Common myeloid progenitor, CD34-positive (primary cell): ENCODE measurements at regions not wholly inside any gene's neighbourhood (a gene's known extent, or its start where the extent isn't known, plus 50 kb on each side); places are given as distances from the start of the nearest gene placed in this dataset.

Source experiments
- CTCF ChIA-PET: fragments of 350-600 bp; sonication (Branson Sonifier 250); formaldehyde crosslinking; loops from one replicate; lab custom pipeline; 2021; ENCODE audit warnings: antibody characterized with exemption; lab: Charles Lee
- POLR2A ChIA-PET: fragments of 350-600 bp; sonication (Branson Sonifier 250); formaldehyde crosslinking; loops from one replicate; lab custom pipeline; 2021; ENCODE audit warnings: antibody characterized with exemption; lab: Charles Lee
- DNase-seq, 3 donors: peaks; one replicate each; pipeline versions ENCODE4 v3.0.0 to v3.0.0-alpha.2; 2013
- H3K27ac ChIP-seq, 2 experiments: 1 replicate in 1 of 2; 2 replicates in 1 of 2; pipeline ENCODE4 v1.7.0; 2013; ENCODE audit warnings: inconsistent platforms in 2 of 2, low read length in 2 of 2, mild to moderate bottlenecking in 2 of 2, low read depth in 1 of 2, moderate library complexity in 1 of 2; ENCODE audit not compliant: severe bottlenecking in 2 of 2, insufficient read depth in 1 of 2, poor library complexity in 1 of 2
- H3K27me3 ChIP-seq, 5 experiments: replicated peaks in 2 of 5; 1 replicate in 3 of 5; 2 replicates in 2 of 5; pipeline versions ENCODE4 v1.6.1 to v1.7.0; 2013; ENCODE audit warnings: low read length in 4 of 5, mild to moderate bottlenecking in 2 of 5, moderate library complexity in 2 of 5, inconsistent platforms in 1 of 5; ENCODE audit not compliant: insufficient read depth in 5 of 5, control insufficient read depth in 4 of 5
- H3K36me3 ChIP-seq, 4 experiments: 1 replicate in 2 of 4; 2 replicates in 2 of 4; pipeline versions ENCODE4 v1.6.1 to v1.7.0; 2013; ENCODE audit warnings: low read length in 3 of 4, control low read depth in 1 of 4, mild to moderate bottlenecking in 1 of 4; ENCODE audit not compliant: control insufficient read depth in 4 of 4, insufficient read depth in 4 of 4
- H3K4me1 ChIP-seq, 4 experiments: 1 replicate in 3 of 4; 2 replicates in 1 of 4; pipeline versions ENCODE4 v1.6.1 to v1.7.1; 2013; ENCODE audit warnings: low read length in 3 of 4, mild to moderate bottlenecking in 3 of 4, control low read depth in 1 of 4, inconsistent platforms in 1 of 4, moderate library complexity in 1 of 4; ENCODE audit not compliant: control insufficient read depth in 4 of 4, insufficient read depth in 4 of 4; ENCODE audit errors: control extremely low read depth in 1 of 4
- H3K4me3 ChIP-seq, 7 experiments: 1 replicate in 4 of 7; 2 replicates in 3 of 7; pipeline versions ENCODE4 v1.5.1 to v1.7.0; 2013; ENCODE audit warnings: mild to moderate bottlenecking in 7 of 7, low read length in 6 of 7, moderate library complexity in 6 of 7, inconsistent platforms in 2 of 7, low read depth in 2 of 7, control low read depth in 1 of 7; ENCODE audit not compliant: insufficient read depth in 4 of 7, control insufficient read depth in 1 of 7; ENCODE audit errors: extremely low read depth in 1 of 7
- H3K9me3 ChIP-seq, 5 experiments: 1 replicate in 4 of 5; 2 replicates in 1 of 5; pipeline versions ENCODE4 v1.6.1 to v1.7.1; 2013; ENCODE audit warnings: low read length in 4 of 5, mild to moderate bottlenecking in 2 of 5, inconsistent platforms in 1 of 5, low read depth in 1 of 5, moderate library complexity in 1 of 5; ENCODE audit not compliant: control insufficient read depth in 4 of 5, insufficient read depth in 2 of 5; ENCODE audit errors: control extremely low read depth in 1 of 5
- WGBS: methylation state at CpG from one replicate; pipeline ENCODE4 v1.1.5; 2013; ENCODE audit not compliant: insufficient coverage; 5-methylcytosine and 5-hydroxymethylcytosine counted together

GRCh38 chr12:67442347-67442841 lies 173.2 kb downstream of the CAND1 start:
- H3K27ac ChIP-seq, result no peak overlapping the region
- peaks cover 0 to 14% (median under 1%) of the 10 kb centered on the region in 4 experiments for H3K4me1 ChIP-seq
- H3K27me3 ChIP-seq, result no peaks in the 10 kb centered on the region
- H3K9me3 ChIP-seq, result no peaks in the 10 kb centered on the region
- ChIA-PET CTCF (interaction anchor here (1.0 to 1.8 kb wide), 5 partner anchors 10 to 188 kb away, joined by 3 to 6 read pairs (median 5); no protein-coding TSS in a partner anchor), POLR2A (no interaction called here)
- no peak overlapping the region for H3K4me3 ChIP-seq
- DNase-seq, result peak in 1 of 3 donors; percentile 21
- WGBS, result 54% methylated on average over 11 of the region's 11 CpGs
- H3K36me3 ChIP-seq, result no peaks in the 10 kb centered on the region

- DNase-seq, result no peak
- no peaks in the 10 kb centered on the region for H3K36me3 ChIP-seq
- no peaks in the 10 kb centered on the region for H3K9me3 ChIP-seq
- H3K4me1 ChIP-seq, result peaks cover 0 to 10% (median 0%) of the 10 kb centered on the region in 4 experiments
- no peak overlapping the region for H3K4me3 ChIP-seq
- WGBS, result 70% methylated on average over 6 of the region's 8 CpGs
- ChIA-PET POLR2A (no interaction called here), CTCF (interaction anchor here (1.0 to 1.8 kb wide), 3 partner anchors 10 to 86 kb away, joined by 3 to 6 read pairs (median 6); no protein-coding TSS in a partner anchor)
- no peak overlapping the region for H3K27ac ChIP-seq
- H3K27me3 ChIP-seq, result no peaks in the 10 kb centered on the region
Measured at GRCh38 chr12:67442896-67443295, 173.7 kb downstream of the CAND1 start.

- Histone ChIP-seq H3K4me3 (no peak overlapping the region), H3K4me1 (peaks cover 0 to 10% (median 0%) of the 10 kb centered on the region in 4 experiments), H3K27ac (no peak overlapping the region), H3K27me3 (no peaks in the 10 kb centered on the region), H3K9me3 (no peaks in the 10 kb centered on the region), H3K36me3 (no peaks in the 10 kb centered on the region)
- 100% methylated on average over 5 of the region's 5 CpGs for WGBS
- no peak for DNase-seq
- POLR2A ChIA-PET, result no interaction called here
- CTCF ChIA-PET, result interaction anchor here (0.5 to 1.4 kb wide), 3 partner anchors 8 to 205 kb away, joined by 3 to 4 read pairs (median 3); no protein-coding TSS in a partner anchor
Measured at GRCh38 chr12:67444542-67444941, 175.4 kb downstream of the CAND1 start.

GRCh38 chr12:67446716-67447115 lies 177.6 kb downstream of the CAND1 start:
- ChIA-PET POLR2A (no interaction called here), CTCF (no interaction called here)
- WGBS, result 98% methylated on average over 5 of the region's 5 CpGs
- H3K9me3 ChIP-seq, result no peaks in the 10 kb centered on the region
- peaks cover 0 to 9% (median 0%) of the 10 kb centered on the region in 4 experiments for H3K4me1 ChIP-seq
- H3K27ac ChIP-seq, result no peak overlapping the region
- H3K4me3 ChIP-seq, result no peak overlapping the region
- H3K27me3 ChIP-seq, result no peaks in the 10 kb centered on the region
- H3K36me3 ChIP-seq, result no peaks in the 10 kb centered on the region
- DNase-seq, result no peak

GRCh38 chr12:67447180-67447579 lies 178.0 kb downstream of the CAND1 start:
- no peaks in the 10 kb centered on the region for H3K36me3 ChIP-seq
- H3K4me3 ChIP-seq, result no peak overlapping the region
- H3K27ac ChIP-seq, result no peak overlapping the region
- DNase-seq, result no peak
- peaks cover 0 to 5% (median 0%) of the 10 kb centered on the region in 4 experiments for H3K4me1 ChIP-seq
- ChIA-PET POLR2A (no interaction called here), CTCF (interaction anchor here (0.5 kb wide), 1 partner anchor 91 kb away, joined by 3 read pairs; no protein-coding TSS in a partner anchor)
- H3K9me3 ChIP-seq, result no peaks in the 10 kb centered on the region
- no peaks in the 10 kb centered on the region for H3K27me3 ChIP-seq

GRCh38 chr12:67449591-67450052 lies 180.5 kb downstream of the CAND1 start:
- ChIA-PET POLR2A (no interaction called here), CTCF (no interaction called here)

GRCh38 chr12:67450441-67450840 lies 181.3 kb downstream of the CAND1 start:
- ChIA-PET POLR2A (no interaction called here), CTCF (interaction anchor here (0.6 kb wide), 1 partner anchor 20 kb away, joined by 3 read pairs; no protein-coding TSS in a partner anchor)
- Histone ChIP-seq H3K27me3 (no peaks in the 10 kb centered on the region), H3K9me3 (no peaks in the 10 kb centered on the region), H3K4me3 (no peak overlapping the region), H3K27ac (no peak overlapping the region), H3K36me3 (no peaks in the 10 kb centered on the region), H3K4me1 (peaks cover 0 to 3% (median 0%) of the 10 kb centered on the region in 4 experiments)
- 79% methylated on average over 2 of the region's 4 CpGs for WGBS
- DNase-seq, result no peak

More at GRCh38 chr12:67449591-67450052, 180.5 kb downstream of the CAND1 start:
- Histone ChIP-seq H3K27me3 (no peaks in the 10 kb centered on the region), H3K36me3 (no peaks in the 10 kb centered on the region), H3K4me3 (no peak overlapping the region), H3K4me1 (peaks cover 0 to 3% (median 0%) of the 10 kb centered on the region in 4 experiments), H3K27ac (no peak overlapping the region), H3K9me3 (no peaks in the 10 kb centered on the region)
- WGBS, result 62% methylated on average over 6 of the region's 6 CpGs
- DNase-seq, result peak in 1 of 3 donors; percentile 22
